GM21423 (cell line): ENCODE measurements at regions not wholly inside any gene's neighbourhood (a gene's known extent, or its start where the extent isn't known, plus 50 kb on each side); places are given as distances from the start of the nearest gene placed in this dataset.
A peak's percentile ranks its signal among the peaks of the same experiment; 100 is the strongest.

ENCODE experiments used
- ATAC-seq: cut with Tn5 transposase; IDR thresholded peaks from one replicate; pipeline ENCODE4 v1.9.1; 2021; ENCODE audit warnings: mild to moderate bottlenecking, moderate library complexity; ENCODE audit not compliant: unreplicated experiment

DNA sequence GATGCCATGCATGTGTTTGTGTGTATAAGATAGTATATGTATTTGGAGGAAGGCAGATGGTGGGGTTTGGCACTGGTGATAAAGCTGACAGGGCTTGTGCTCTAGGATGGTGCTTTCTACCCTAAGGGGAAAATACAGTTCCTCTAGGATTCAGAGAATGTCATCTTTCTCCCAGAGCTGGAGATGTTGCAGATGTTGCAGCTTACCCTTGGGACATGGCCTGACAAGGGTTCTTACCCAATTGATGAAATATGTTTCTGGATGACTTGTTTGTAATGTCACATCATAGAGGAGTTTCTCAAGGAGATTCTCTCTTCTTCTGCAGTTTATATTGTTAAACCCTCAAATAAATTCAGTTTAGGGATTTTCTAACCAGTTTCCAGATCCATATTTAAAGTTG is 52.5 kb upstream of the PITX2 start:
- ATAC-seq: no peak

- ATAC-seq: no peak
Measured at GRCh38 chr4:110676241-110676640, 53.4 kb upstream of the PITX2 start.

- ATAC-seq: no peak
Measured at GRCh38 chr4:110678517-110679227, 55.8 kb upstream of the PITX2 start.

GRCh38 chr4:110680265-110680664 is 57.4 kb upstream of the PITX2 start:
- no peak for ATAC-seq

GRCh38 chr4:110681381-110681780 is 58.5 kb upstream of the PITX2 start:
- ATAC-seq: no peak

DNA sequence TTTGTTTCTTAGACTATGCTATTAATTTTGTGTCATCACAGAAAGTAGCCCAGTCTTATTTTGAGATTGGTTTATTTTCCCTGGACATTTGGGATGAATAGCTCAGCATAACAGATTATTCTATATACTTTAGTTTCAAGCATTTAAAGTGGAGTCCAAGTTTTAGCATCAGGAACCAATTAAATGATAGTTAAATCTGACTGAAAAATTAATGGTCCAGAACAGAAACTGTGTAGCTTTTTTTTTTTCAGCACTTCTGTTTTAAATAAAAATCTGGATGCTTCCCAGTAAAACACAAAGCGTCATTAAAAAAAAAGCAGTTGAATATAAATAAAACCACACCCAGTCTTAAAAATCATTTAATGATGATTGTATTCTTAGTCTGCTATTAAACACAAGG is 59.4 kb upstream of the PITX2 start:
- ATAC-seq: no peak

DNA sequence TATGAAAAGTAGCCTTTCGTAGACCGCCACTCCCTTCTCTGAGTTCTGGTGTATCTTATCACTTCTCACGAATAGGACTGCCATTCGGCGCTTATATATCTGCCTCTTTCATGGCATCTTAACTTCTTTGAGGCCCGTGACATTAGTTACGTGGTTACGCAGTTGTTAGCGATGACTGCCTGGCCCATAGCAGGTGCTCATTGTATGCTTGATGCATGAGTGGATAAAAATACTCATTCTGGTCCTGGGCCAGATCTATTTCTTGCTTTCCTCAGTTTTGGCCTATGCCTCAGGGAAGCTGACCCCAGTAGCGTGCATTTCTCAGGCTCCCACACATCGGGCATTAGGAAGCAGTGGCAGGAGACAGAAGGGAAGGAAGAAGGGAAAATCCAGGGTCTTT is 60.7 kb upstream of the PITX2 start:
- no peak for ATAC-seq

DNA sequence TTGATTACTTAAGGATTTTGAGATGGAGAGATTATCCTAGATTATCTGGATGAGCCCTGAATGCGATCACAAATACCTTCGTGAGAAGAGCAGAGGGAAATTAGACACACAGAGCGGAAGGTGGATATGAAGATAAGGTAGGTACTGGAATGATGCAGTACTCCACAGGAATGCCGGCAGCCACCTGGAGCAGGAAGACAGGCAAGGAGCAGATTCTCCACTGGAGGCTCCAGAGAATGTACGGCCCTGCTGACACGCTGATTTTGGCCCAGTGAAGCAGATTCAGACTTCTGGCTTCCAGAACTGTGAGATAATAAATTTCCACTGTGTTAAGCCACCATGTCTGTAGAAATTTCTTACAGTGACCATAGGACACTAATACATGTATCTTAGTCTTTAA is 79.4 kb upstream of the PITX2 start:
- no peak for ATAC-seq

GRCh38 chr4:110704748-110705439 is 82.0 kb upstream of the PITX2 start:
- peak; percentile 87 for ATAC-seq

DNA sequence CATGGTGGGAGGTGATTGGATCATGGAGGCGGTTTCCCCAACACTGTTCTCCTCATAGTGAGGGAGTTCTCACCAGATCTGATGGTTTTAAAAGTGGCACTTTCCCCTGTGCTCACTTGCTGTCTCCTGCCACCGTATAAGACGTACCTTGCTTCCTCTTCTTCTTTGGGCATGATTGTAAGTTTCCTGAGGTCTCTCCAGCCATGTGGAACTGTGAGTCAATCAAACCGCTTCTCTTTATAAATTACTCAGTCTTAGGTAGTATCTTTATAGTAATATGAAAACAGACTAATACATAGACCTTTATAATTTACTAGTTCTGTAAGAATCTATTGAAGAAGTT is 82.5 kb upstream of the PITX2 start:
- no peak for ATAC-seq

DNA sequence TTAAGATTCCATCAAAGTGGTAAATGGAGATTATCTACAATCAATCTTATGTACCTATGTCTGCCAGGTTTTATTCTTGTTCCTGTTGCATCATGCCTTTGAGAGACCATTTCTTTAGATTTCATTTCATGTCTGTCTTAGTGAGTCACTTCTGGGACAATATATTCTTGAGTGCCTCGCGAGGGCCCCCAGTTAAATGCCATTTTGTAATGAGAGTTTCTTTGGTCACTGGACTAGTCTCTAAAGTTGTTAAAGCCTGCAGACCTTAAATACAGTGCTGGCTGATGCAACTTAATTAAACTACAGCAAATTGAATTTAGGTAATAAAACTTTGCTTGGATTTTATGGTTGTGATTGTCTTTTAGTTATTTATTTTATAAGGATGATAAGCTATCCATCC is 87.2 kb upstream of the PITX2 start:
- no peak for ATAC-seq

GRCh38 chr4:110712486-110712885 is 89.6 kb upstream of the PITX2 start:
- no peak for ATAC-seq

DNA sequence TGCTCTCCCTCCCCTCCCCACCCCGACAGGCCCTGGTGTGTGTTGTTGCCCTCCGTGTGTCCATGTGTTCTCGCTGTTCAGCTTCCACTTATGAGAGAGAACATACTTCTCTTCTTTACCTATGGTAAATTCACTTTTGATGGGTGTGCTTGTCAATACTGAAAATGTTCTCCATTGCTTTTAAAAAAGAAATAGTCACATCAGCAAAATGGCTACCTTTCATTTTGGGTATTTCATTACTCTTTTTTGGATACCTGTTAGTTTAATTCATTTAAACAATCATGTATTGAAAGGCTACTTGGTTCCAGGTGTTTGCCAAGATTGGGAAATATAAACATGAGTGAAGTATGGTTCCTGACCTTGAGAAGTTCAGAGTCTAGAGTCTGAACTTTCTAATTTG is 107.4 kb upstream of the PITX2 start:
- no peak for ATAC-seq

DNA sequence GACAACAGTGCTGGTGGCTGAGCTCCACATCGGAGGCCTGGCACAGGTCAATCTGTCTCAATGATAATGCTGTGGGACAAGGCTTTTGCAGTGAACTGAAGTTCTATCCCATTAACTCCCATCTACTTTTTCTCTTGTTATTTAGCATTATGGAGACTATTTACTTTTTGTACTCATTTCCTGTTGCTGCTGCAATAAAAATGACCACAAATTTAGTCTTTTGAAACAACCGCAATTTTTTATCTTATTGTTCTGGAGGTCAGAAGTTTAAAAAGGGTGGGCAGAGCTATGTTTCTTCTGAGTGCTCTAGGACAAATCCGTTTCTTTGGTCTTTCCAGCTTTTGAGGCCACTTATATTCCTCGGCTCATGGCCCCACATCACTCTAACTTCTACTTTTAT is 111.0 kb upstream of the PITX2 start:
- no peak for ATAC-seq

DNA sequence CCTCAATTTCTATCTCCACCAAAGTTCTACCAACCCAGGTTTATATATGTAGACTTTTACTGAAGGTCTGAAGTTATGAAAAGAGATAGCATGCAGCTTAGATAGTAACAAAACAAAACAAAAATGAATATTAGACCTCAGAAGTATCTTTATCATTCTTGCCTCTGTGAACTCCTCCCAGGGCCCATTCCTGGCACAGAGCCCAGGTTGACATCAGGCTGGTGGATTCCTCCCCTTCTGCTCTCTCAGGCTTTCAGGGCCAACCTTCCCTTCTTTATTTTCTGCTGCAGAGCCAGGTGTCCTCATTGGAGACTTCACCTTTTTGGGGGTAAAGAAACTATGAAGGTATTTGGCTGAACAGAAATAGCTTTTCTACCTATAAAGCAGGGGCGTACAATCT is 112.8 kb upstream of the PITX2 start:
- no peak for ATAC-seq

DNA sequence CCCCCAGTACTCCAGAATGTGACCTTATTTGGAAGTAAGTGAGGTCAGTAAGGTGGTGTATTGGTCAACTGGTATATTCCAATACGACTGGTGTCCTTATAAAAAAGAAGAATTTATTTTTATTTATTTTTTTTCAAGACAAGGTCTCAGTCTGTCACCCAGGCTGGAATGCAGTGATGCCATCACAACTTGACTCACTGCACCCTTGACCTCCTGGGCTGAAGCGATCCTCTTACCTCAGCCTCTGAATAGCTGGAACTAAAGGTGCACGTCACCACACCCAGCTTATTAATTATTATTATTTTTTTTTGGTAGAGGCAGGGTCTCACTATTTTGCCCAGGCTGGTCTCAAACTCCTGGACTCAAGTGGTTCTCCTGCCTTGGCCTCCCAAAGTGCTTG is 115.1 kb upstream of the PITX2 start:
- no peak for ATAC-seq

DNA sequence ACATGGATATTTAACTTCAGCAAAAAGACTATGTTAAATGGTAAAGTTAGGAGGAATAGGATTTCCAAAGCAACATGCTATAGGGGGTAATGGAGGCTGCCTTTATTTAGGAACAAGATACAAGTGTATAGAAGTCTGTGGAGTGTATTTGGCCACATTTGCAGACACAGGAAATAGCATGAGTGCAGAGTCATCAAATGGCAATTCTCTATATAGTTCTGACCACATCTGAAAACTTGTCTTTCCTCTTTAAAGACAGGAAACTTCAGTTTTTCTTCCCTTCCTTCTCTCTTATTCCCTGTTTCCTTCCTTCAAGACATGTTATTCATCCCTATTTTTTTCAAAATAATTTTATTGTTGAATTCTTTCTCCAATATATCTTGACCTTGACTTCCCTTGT is 119.3 kb upstream of the PITX2 start:
- no peak for ATAC-seq

DNA sequence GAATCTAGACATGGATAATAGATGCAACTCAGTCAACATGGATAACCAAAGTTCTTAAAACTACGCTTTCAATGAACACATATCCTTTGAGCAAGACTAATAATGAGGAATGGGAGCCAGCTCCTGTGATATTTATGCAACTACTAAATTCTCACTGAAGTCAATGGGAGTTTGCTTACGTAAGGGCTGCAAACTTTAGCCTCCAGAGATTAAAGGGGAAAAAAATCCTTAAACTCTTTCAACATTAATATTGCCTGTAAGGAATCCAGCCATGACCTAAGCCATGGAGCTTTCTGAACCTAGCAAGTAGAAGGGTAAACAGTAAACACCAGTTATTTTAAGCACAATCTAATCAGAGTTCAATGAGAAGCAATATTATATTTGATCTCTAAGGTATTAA is 125.2 kb upstream of the PITX2 start:
- ATAC-seq: no peak

GRCh38 chr4:110751183-110751582 is 128.3 kb upstream of the PITX2 start:
- no peak for ATAC-seq

GRCh38 chr4:110751986-110752385 is 129.1 kb upstream of the PITX2 start:
- no peak for ATAC-seq

DNA sequence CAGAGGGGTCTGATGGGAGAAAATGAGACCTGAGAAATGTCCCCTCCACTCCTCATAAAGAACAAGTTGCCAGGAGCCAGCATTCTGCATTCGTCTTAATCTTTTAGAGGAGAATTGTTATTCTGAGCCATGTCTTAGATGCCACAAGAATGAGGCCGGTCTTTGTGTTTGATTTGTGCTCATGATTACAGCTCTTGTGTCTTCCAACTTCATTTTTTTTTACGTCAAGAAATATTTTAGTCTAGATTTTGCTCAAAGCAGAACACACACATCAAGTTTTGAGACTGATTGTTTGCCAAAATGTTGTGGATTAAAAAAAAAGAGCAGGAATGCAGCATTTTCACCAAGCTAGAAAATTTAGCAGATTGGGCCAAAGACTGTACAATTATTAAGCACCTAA is 130.6 kb upstream of the PITX2 start:
- ATAC-seq: no peak

DNA sequence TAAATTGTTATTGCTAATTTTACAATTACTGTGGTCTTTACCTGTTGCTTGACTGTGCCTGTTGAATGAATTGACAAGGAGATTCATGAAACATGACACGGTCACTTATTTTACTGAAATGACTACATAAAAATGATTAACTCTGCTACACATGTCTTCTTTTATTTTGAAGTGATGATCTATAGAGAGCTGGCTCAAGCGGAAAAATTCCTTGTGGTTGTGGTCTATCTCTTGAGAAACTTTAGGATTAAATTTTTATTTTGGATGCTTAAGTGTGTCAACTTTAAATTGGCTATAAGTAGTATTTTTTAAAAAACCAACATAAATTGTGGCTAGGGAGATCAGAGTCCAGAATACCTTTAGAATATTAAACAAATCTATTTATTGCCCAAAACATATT is 131.8 kb upstream of the PITX2 start:
- no peak for ATAC-seq

DNA sequence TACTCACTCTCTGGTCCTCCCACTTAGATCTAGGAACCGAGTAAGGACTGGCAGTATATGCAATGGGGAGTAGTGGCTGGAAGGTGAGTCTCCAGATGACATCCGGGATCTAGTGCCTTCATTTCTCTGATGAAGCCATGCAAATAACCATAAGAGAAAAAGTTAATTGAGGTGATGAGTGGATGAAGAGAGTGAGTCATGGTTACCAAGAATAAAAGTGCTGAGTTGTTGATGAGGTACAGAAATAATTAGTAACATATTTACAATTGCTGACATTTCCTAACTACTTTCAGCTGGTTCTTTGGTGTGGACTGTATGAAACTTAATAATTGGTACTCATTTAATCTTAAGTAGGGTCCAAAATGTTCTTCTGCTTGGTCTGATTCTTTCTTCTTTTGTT is 146.7 kb upstream of the PITX2 start:
- no peak for ATAC-seq
